ENCODE measurements at regions not wholly inside any gene's neighbourhood (a gene's known extent, or its start where the extent isn't known, plus 50 kb on each side); places are given as distances from the start of the nearest gene placed in this dataset.

DNA sequence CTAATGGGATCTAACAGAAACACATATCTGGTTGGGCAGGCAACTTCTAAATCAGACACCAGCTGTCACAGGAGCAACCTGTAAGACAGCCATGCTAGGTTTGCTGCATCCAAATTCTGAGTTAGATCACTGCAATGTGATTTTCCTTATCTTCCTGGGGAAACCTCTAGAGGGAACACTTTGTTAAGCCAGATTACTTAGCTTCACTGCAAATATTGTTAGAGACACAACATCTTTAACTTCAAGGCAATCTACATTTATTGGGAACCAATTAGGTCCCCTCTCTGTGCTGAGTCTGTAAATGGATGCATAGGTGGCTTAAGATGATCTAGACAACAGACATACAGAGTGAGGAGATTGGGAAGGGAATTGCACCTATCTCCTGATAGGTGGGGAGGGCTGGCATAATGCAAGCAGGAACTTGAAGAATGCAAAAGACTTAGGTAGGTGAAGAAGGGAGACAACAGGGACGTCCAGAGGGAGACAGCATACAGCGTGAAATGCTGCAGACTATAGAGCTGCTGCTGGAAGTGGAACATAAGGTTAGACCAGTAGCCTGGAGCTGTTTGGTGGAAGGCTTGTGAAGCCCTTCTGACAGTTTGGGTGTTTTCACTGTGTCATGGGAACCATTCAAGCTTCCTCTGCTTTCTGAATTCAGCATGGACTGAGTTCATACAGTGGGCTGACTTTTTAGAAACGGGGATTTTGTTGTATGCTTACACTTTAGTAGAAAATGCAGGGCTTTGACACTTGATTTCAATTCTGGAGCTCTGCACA, 109.8 kb upstream of the ELMO1 start:
- no peak for DNase-seq
- H3K27ac ChIP-seq (ENCODE audit: insufficient read depth, low read length, poor library complexity, severe bottlenecking), result no peak overlapping the region
- H3K27ac Mint-ChIP-seq, result no peak overlapping the region
- no peaks in the 10 kb centered on the region for H3K36me3 Mint-ChIP-seq
- ATAC-seq (ENCODE audit: low read depth in 2 of 2), result no peak
- no peaks in the 10 kb centered on the region for H3K27me3 ChIP-seq (ENCODE audit: control insufficient read depth, insufficient read depth, low read length)
- H3K9me3 Mint-ChIP-seq, result peaks cover 0 to 4% (median 0%) of the 10 kb centered on the region in 7 donors
- no peaks in the 10 kb centered on the region for H3K4me1 Mint-ChIP-seq
- H3K4me3 Mint-ChIP-seq, result no peak overlapping the region
- H3K27me3 Mint-ChIP-seq, result peaks cover 19% of the 10 kb centered on the region
- H3K4me1 ChIP-seq (ENCODE audit: control insufficient read depth, insufficient read depth, low read length, poor library complexity, severe bottlenecking), result no peaks in the 10 kb centered on the region
- H3K4me3 ChIP-seq (ENCODE audit: low read depth, low read length), result no peak overlapping the region
- no peaks in the 10 kb centered on the region for H3K36me3 ChIP-seq (ENCODE audit: control insufficient read depth, insufficient read depth, low read length)
- H3K9me3 ChIP-seq (ENCODE audit: control insufficient read depth in 2 of 2, low read length in 2 of 2), result no peaks in the 10 kb centered on the region

DNA sequence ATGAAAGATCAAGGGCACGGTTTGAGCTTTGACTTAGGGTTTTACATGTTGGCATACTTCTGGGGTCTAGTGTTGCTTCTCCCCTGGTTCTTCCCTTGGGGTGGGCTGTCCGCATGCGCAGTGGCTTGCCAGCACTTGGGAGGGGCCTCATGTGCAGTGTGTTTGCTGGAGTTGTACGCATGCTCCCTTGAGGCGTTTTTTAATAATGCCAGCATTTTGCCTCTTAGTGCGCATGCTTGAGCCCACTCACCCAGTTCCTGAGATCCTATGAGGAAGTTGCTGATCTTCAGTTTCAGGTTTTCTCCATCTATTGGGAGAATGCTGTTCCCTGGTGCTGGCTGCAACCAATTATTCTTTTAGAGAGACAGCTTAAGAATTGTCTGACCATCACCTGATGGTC, 113.4 kb upstream of the GPR141 start:
- Histone ChIP-seq H3K4me3 (ENCODE audit: low read depth, low read length) (no peak overlapping the region), H3K27me3 (ENCODE audit: control insufficient read depth, insufficient read depth, low read length) (peaks cover 4% of the 10 kb centered on the region), H3K27ac (ENCODE audit: insufficient read depth, low read length, poor library complexity, severe bottlenecking) (no peak overlapping the region), H3K9me3 (ENCODE audit: control insufficient read depth in 2 of 2, low read length in 2 of 2) (no peaks in the 10 kb centered on the region), H3K4me1 (ENCODE audit: control insufficient read depth, insufficient read depth, low read length, poor library complexity, severe bottlenecking) (no peaks in the 10 kb centered on the region), H3K36me3 (ENCODE audit: control insufficient read depth, insufficient read depth, low read length) (no peaks in the 10 kb centered on the region)
- no peaks in the 10 kb centered on the region for H3K4me1 Mint-ChIP-seq
- H3K9me3 Mint-ChIP-seq, result peaks cover 0 to 4% (median 0%) of the 10 kb centered on the region in 7 donors
- H3K27ac Mint-ChIP-seq, result no peak overlapping the region
- peaks cover 14% of the 10 kb centered on the region for H3K27me3 Mint-ChIP-seq
- ATAC-seq (ENCODE audit: low read depth in 2 of 2) (no peak), DNase-seq (no peak)
- H3K36me3 Mint-ChIP-seq, result no peaks in the 10 kb centered on the region
- H3K4me3 Mint-ChIP-seq, result no peak overlapping the region

DNA sequence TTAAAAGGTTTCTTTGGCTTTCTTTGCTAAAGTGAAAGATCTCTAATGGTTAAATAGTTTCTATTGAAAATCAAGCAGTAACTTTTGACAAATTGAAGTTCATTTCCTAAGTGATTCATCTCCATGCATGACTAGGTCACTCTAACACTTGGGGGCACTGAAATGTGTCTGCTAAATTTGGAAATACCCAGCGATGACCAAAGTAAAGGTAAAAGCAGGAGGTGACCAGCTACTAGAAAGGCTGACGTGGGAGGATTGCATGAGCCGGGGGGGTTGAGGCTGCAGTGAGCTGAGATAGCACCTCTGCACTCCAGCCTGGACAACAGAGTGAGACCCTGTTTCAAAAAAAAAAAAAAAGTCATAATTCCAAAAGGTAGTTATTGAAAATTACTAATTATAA, 111.8 kb upstream of the GPR141 start:
- DNase-seq (no peak), ATAC-seq (ENCODE audit: low read depth in 2 of 2) (no peak)
- H3K27ac Mint-ChIP-seq, result no peak overlapping the region

DNA sequence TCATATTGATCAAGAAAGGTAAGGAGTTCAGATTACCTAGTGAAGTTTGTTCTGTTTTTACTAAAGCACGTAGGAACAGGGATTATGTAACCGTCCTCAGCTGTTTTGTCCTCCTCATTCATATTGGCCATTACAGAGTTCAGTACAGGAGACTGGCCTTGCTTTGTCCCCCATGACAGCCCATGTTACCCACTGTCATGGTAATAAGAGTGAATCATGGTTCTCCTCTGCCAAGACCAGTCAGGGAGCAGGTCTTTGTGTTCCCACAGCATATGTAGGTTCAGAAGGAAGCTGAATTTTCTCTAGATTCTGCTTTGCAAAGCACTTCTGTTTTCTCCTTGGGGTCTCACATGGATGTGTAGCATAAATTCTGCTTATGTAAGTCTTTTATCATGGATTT, 106.2 kb upstream of the GPR141 start:
- H3K9me3 Mint-ChIP-seq, result peaks cover 0 to 2% (median 0%) of the 10 kb centered on the region in 7 donors
- H3K4me3 ChIP-seq (ENCODE audit: low read depth, low read length), result no peak overlapping the region
- H3K4me1 ChIP-seq (ENCODE audit: control insufficient read depth, insufficient read depth, low read length, poor library complexity, severe bottlenecking), result no peaks in the 10 kb centered on the region
- no peaks in the 10 kb centered on the region for H3K9me3 ChIP-seq (ENCODE audit: control insufficient read depth in 2 of 2, low read length in 2 of 2)
- H3K36me3 ChIP-seq (ENCODE audit: control insufficient read depth, insufficient read depth, low read length), result no peaks in the 10 kb centered on the region
- H3K27ac ChIP-seq (ENCODE audit: insufficient read depth, low read length, poor library complexity, severe bottlenecking), result no peak overlapping the region
- no peaks in the 10 kb centered on the region for H3K36me3 Mint-ChIP-seq
- H3K27me3 ChIP-seq (ENCODE audit: control insufficient read depth, insufficient read depth, low read length), result no peaks in the 10 kb centered on the region
- no peak for DNase-seq
- H3K4me3 Mint-ChIP-seq, result no peak overlapping the region
- ATAC-seq (ENCODE audit: low read depth in 2 of 2), result no peak
- no peak overlapping the region for H3K27ac Mint-ChIP-seq
- peaks cover 4% of the 10 kb centered on the region for H3K27me3 Mint-ChIP-seq
- no peaks in the 10 kb centered on the region for H3K4me1 Mint-ChIP-seq

More for the DNA sequence above, 111.8 kb upstream of the GPR141 start:
- peaks cover 0 to 4% (median 0%) of the 10 kb centered on the region in 7 donors for H3K9me3 Mint-ChIP-seq
- no peak overlapping the region for H3K4me3 ChIP-seq (ENCODE audit: low read depth, low read length)
- peaks cover 4% of the 10 kb centered on the region for H3K27me3 ChIP-seq (ENCODE audit: control insufficient read depth, insufficient read depth, low read length)
- H3K27ac ChIP-seq (ENCODE audit: insufficient read depth, low read length, poor library complexity, severe bottlenecking), result no peak overlapping the region
- no peaks in the 10 kb centered on the region for H3K4me1 Mint-ChIP-seq
- H3K4me1 ChIP-seq (ENCODE audit: control insufficient read depth, insufficient read depth, low read length, poor library complexity, severe bottlenecking), result no peaks in the 10 kb centered on the region
- H3K36me3 Mint-ChIP-seq, result no peaks in the 10 kb centered on the region
- no peak overlapping the region for H3K4me3 Mint-ChIP-seq
- H3K9me3 ChIP-seq (ENCODE audit: control insufficient read depth in 2 of 2, low read length in 2 of 2), result no peaks in the 10 kb centered on the region
- peaks cover 14% of the 10 kb centered on the region for H3K27me3 Mint-ChIP-seq
- H3K36me3 ChIP-seq (ENCODE audit: control insufficient read depth, insufficient read depth, low read length), result no peaks in the 10 kb centered on the region

DNA sequence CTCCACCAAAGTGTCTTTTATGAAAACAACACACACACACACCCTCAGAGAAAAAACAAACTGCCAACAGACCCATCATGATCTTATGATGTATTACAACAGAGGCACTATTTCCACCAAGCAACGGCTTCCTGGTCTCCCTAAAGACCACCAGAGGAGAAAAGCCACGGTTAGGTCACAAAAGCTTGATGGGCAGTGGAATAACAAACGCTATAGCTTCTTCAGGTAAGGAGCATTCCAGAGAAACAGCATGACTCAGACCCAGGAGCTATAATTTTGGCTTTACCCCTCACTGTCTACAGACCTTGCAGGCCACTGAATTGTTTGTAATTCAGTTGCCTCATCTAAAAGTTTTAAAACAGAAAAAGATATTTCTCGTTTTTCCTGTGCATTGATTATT, 105.7 kb upstream of the GPR141 start:
- Histone ChIP-seq H3K4me1 (ENCODE audit: control insufficient read depth, insufficient read depth, low read length, poor library complexity, severe bottlenecking) (no peaks in the 10 kb centered on the region), H3K27me3 (ENCODE audit: control insufficient read depth, insufficient read depth, low read length) (no peaks in the 10 kb centered on the region), H3K4me3 (ENCODE audit: low read depth, low read length) (no peak overlapping the region), H3K36me3 (ENCODE audit: control insufficient read depth, insufficient read depth, low read length) (no peaks in the 10 kb centered on the region), H3K9me3 (ENCODE audit: control insufficient read depth in 2 of 2, low read length in 2 of 2) (no peaks in the 10 kb centered on the region), H3K27ac (ENCODE audit: insufficient read depth, low read length, poor library complexity, severe bottlenecking) (no peak overlapping the region)
- no peak overlapping the region for H3K27ac Mint-ChIP-seq
- H3K4me1 Mint-ChIP-seq, result no peaks in the 10 kb centered on the region
- peaks cover 0 to 2% (median 0%) of the 10 kb centered on the region in 7 donors for H3K9me3 Mint-ChIP-seq
- H3K36me3 Mint-ChIP-seq, result no peaks in the 10 kb centered on the region
- DNase-seq (no peak), ATAC-seq (ENCODE audit: low read depth in 2 of 2) (no peak)
- H3K4me3 Mint-ChIP-seq, result no peak overlapping the region
- peaks cover 4% of the 10 kb centered on the region for H3K27me3 Mint-ChIP-seq

DNA sequence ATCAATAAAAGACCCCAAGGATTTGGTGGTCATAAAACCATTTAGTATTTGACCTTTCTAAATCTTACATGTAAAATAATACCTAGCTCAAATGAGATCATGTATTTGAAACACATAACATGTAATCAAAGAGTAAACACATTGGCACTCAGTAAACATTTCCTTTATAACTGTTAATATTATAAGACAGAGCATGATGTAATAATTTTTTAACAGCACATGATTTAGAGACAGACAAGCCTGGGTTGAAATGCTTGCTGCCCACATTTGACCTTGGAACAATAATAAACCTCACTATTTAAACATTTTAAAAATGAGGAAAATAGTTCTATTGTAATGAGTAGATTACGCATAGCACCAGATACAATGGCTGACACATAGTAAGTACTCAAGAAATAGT, 105.2 kb upstream of the GPR141 start:
- H3K4me1 ChIP-seq (ENCODE audit: control insufficient read depth, insufficient read depth, low read length, poor library complexity, severe bottlenecking), result no peaks in the 10 kb centered on the region
- Mint-ChIP-seq H3K4me3 (no peak overlapping the region), H3K4me1 (no peaks in the 10 kb centered on the region), H3K27ac (no peak overlapping the region), H3K9me3 (peaks cover 0 to 2% (median 0%) of the 10 kb centered on the region in 7 donors), H3K27me3 (peaks cover 4% of the 10 kb centered on the region), H3K36me3 (no peaks in the 10 kb centered on the region)
- H3K27me3 ChIP-seq (ENCODE audit: control insufficient read depth, insufficient read depth, low read length), result no peaks in the 10 kb centered on the region
- no peak overlapping the region for H3K27ac ChIP-seq (ENCODE audit: insufficient read depth, low read length, poor library complexity, severe bottlenecking)
- no peaks in the 10 kb centered on the region for H3K9me3 ChIP-seq (ENCODE audit: control insufficient read depth in 2 of 2, low read length in 2 of 2)
- no peak overlapping the region for H3K4me3 ChIP-seq (ENCODE audit: low read depth, low read length)
- ATAC-seq (ENCODE audit: low read depth in 2 of 2) (no peak), DNase-seq (no peak)
- no peaks in the 10 kb centered on the region for H3K36me3 ChIP-seq (ENCODE audit: control insufficient read depth, insufficient read depth, low read length)

DNA sequence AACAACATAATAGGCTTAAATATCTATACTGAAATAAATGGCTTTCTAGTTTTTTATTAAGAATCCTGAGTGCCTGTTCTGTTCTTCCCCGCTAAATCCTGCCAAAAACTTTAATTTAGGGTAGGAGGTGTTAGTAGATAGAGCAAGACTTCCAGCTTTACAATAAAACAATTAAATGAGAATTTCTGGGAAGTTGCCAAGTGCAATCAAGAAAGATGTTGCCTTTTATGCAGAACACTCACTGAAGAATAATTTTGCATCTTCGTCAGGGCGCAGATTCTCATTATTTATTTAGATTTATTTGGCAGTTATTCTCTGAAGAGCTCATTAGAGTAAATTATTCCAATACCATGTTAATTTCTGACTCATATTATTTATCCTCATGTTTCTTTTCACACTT, 103.2 kb upstream of the GPR141 start:
- no peaks in the 10 kb centered on the region for H3K4me1 Mint-ChIP-seq

More for the DNA sequence above, 103.2 kb upstream of the GPR141 start:
- no peaks in the 10 kb centered on the region for H3K27me3 ChIP-seq (ENCODE audit: control insufficient read depth, insufficient read depth, low read length)
- H3K4me1 ChIP-seq (ENCODE audit: control insufficient read depth, insufficient read depth, low read length, poor library complexity, severe bottlenecking), result no peaks in the 10 kb centered on the region
- DNase-seq (no peak), ATAC-seq (ENCODE audit: low read depth in 2 of 2) (no peak)
- Mint-ChIP-seq H3K4me3 (no peak overlapping the region), H3K36me3 (no peaks in the 10 kb centered on the region), H3K27ac (no peak overlapping the region), H3K27me3 (peaks cover 9% of the 10 kb centered on the region), H3K9me3 (peaks cover 0 to 2% (median 0%) of the 10 kb centered on the region in 7 donors)
- H3K27ac ChIP-seq (ENCODE audit: insufficient read depth, low read length, poor library complexity, severe bottlenecking), result no peak overlapping the region
- no peak overlapping the region for H3K4me3 ChIP-seq (ENCODE audit: low read depth, low read length)
- H3K36me3 ChIP-seq (ENCODE audit: control insufficient read depth, insufficient read depth, low read length), result no peaks in the 10 kb centered on the region
- H3K9me3 ChIP-seq (ENCODE audit: control insufficient read depth in 2 of 2, low read length in 2 of 2), result no peaks in the 10 kb centered on the region
